ENCODE measurements at regions not wholly inside any gene's neighbourhood (a gene's known extent, or its start where the extent isn't known, plus 50 kb on each side); places are given as distances from the start of the nearest gene placed in this dataset.

DNA sequence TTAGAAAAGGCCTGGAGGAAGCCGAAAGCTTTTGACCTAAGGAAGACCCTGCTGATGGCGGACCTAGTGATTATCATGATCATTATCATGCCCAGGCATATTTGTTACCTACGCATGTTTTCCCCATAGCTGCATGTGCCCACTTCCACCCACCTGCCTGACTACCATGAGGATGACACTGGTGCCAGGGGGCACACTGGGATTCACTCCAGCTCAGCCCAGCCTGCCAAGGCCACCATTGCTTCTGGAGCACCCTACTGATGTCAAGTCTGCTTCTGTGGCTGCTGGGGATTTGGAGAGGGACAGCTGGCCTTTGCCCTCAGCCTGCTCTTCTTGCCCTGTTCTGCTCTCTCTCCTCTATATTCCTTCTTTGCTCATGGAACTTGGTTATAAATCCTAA lies 124.7 kb upstream of the NALF2 start:
- Histone ChIP-seq H3K27me3 (no peaks in the 10 kb centered on the region), H3K36me3 (no peaks in the 10 kb centered on the region)
- TF ChIP-seq, protein P1, sequence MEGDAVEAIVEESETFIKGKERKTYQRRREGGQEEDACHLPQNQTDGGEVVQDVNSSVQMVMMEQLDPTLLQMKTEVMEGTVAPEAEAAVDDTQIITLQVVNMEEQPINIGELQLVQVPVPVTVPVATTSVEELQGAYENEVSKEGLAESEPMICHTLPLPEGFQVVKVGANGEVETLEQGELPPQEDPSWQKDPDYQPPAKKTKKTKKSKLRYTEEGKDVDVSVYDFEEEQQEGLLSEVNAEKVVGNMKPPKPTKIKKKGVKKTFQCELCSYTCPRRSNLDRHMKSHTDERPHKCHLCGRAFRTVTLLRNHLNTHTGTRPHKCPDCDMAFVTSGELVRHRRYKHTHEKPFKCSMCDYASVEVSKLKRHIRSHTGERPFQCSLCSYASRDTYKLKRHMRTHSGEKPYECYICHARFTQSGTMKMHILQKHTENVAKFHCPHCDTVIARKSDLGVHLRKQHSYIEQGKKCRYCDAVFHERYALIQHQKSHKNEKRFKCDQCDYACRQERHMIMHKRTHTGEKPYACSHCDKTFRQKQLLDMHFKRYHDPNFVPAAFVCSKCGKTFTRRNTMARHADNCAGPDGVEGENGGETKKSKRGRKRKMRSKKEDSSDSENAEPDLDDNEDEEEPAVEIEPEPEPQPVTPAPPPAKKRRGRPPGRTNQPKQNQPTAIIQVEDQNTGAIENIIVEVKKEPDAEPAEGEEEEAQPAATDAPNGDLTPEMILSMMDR (IDR thresholded peaks at IDR 0.05) = no peak

DNA sequence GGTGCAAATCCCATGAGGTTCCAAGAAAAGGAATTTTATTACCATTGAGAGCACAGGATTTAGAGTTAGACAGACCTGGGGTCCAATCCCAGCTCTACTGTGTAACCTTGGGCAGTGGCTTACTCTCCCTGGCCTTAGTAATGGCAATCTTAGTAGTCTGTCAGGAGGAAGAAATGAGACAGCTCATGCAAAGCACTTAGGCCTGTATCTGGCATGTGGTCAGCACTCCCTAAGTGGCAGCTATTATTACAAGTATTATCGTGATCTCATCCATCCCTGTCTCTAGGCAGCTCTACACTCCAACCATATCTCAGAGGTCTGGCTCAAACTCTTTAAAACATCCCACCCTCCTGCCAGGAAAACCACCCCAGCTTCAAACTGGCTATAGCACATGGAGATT lies 129.6 kb upstream of the NALF2 start:
- Histone ChIP-seq H3K4me1 (ENCODE audit: control insufficient read depth in 1 of 2, insufficient read depth in 1 of 2, low read depth in 1 of 2, low read length in 1 of 2) (no peaks in the 10 kb centered on the region), H3K36me3 (no peaks in the 10 kb centered on the region), H3K27me3 (no peaks in the 10 kb centered on the region), H3K27ac (no peak overlapping the region), H3K4me3 (ENCODE audit: low read depth in 1 of 2, low read length in 1 of 2) (no peak overlapping the region), H3K9me3 (no peaks in the 10 kb centered on the region)
- TF ChIP-seq, protein P1 (IDR thresholded peaks at IDR 0.05) = no peak

More for the DNA sequence above, 124.7 kb upstream of the NALF2 start:
- Histone ChIP-seq H3K4me1 (ENCODE audit: control insufficient read depth in 1 of 2, insufficient read depth in 1 of 2, low read depth in 1 of 2, low read length in 1 of 2) (no peaks in the 10 kb centered on the region), H3K9me3 (no peaks in the 10 kb centered on the region), H3K4me3 (ENCODE audit: low read depth in 1 of 2, low read length in 1 of 2) (no peak overlapping the region), H3K27ac (no peak overlapping the region)

DNA sequence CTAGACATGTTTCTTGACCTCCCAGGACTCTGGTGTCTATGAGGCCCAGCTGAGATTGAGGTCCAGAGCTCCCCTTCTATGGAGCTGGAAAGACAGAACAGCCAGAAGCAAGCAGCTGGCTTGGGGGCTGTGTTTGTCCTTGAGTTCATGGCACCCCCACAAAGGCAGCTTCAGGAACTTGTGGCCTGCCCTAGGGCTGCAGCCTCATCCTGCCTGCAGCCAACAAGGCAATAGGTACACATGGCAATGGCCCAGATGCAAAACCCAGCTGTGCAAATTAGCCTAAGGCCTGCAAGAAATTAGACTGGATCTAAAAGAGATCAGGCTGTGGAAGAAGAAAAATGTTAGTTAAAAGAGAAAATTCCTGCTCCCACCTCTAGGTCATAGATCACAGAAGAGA lies 131.7 kb upstream of the NALF2 start:
- TF ChIP-seq, protein P1 (IDR thresholded peaks at IDR 0.05) = no peak
- H3K9me3 ChIP-seq = no peaks in the 10 kb centered on the region
- no peaks in the 10 kb centered on the region for H3K27me3 ChIP-seq
- no peaks in the 10 kb centered on the region for H3K36me3 ChIP-seq
- no peak overlapping the region for H3K4me3 ChIP-seq (ENCODE audit: low read depth in 1 of 2, low read length in 1 of 2)
- H3K4me1 ChIP-seq (ENCODE audit: control insufficient read depth in 1 of 2, insufficient read depth in 1 of 2, low read depth in 1 of 2, low read length in 1 of 2) = no peaks in the 10 kb centered on the region
- H3K27ac ChIP-seq = no peak overlapping the region

DNA sequence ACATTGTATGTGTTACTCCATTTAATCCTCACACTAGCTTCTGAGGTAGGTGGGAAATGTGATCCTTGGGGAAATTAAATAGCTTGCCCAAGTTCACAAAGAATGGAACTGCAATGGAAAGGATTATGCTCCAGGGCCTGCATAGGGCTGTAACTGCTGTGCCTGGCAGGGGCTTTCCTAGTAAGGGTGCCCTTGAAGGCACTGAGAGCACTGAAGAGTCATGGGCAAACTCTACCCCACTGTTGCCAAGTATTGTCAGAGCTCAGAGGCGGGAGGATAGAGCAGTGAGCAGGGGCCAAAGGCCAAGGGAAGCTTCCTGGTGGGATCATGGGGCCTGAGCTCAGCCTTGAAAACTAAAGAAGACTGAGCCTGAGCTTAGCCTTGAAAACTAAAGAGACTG lies 133.0 kb upstream of the NALF2 start:
- no peaks in the 10 kb centered on the region for H3K4me1 ChIP-seq (ENCODE audit: control insufficient read depth in 1 of 2, insufficient read depth in 1 of 2, low read depth in 1 of 2, low read length in 1 of 2)
- no peaks in the 10 kb centered on the region for H3K36me3 ChIP-seq
- H3K27ac ChIP-seq = no peak overlapping the region
- TF ChIP-seq, protein P1 (IDR thresholded peaks at IDR 0.05) = no peak
- H3K27me3 ChIP-seq = no peaks in the 10 kb centered on the region
- H3K4me3 ChIP-seq (ENCODE audit: low read depth in 1 of 2, low read length in 1 of 2) = no peak overlapping the region
- no peaks in the 10 kb centered on the region for H3K9me3 ChIP-seq

DNA sequence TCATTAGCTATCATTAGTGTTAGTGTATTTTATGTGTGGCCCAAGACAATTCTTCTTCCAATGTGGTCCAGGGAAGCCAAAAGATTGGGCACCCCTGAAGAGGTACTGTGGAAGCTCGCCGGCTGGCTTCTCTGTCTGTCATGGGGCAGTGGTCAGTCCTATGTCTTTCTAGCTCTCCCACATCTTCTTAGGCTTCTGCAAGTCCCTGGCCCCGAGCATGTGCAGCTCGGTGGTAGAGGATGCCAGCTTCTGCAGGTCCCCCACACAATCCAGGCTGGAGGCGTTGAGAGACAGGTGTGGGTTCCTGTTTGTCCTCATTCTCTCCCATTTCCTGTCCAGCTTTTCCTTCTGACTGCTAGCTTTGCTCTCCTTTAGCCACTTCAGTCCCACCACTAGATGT lies 134.1 kb upstream of the NALF2 start:
- Histone ChIP-seq H3K27ac (no peak overlapping the region), H3K4me3 (ENCODE audit: low read depth in 1 of 2, low read length in 1 of 2) (no peak overlapping the region), H3K27me3 (no peaks in the 10 kb centered on the region), H3K4me1 (ENCODE audit: control insufficient read depth in 1 of 2, insufficient read depth in 1 of 2, low read depth in 1 of 2, low read length in 1 of 2) (no peaks in the 10 kb centered on the region), H3K36me3 (no peaks in the 10 kb centered on the region), H3K9me3 (no peaks in the 10 kb centered on the region)
- TF ChIP-seq, protein P1 (IDR thresholded peaks at IDR 0.05) = no peak

DNA sequence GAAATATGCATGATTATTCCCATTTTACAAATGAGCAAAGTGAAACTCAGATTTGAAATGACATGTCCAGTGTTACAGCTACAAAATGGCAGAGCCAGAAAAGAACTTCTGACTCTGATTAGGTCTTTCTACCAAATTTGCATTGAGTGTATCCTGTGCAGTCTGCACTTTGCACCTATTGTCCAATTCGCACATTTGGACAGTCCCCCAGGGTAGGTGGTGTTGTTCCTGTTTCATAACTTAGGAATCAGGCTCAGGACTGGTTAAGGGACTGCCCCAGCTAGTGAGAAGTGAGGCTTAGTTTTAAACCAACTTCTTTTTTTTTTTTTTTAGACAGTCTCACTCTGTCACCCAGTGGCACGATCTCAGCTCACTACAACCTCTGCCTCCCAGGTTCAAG lies 137.9 kb upstream of the NALF2 start:
- TF ChIP-seq, protein P1 (IDR thresholded peaks at IDR 0.05) = no peak
- Histone ChIP-seq H3K9me3 (no peaks in the 10 kb centered on the region), H3K27me3 (no peaks in the 10 kb centered on the region), H3K4me1 (ENCODE audit: control insufficient read depth in 1 of 2, insufficient read depth in 1 of 2, low read depth in 1 of 2, low read length in 1 of 2) (no peaks in the 10 kb centered on the region), H3K4me3 (ENCODE audit: low read depth in 1 of 2, low read length in 1 of 2) (no peak overlapping the region), H3K27ac (no peak overlapping the region), H3K36me3 (no peaks in the 10 kb centered on the region)

Data from neutrophil (primary cell).